ENCODE measurements at regions not wholly inside any gene's neighbourhood (a gene's known extent, or its start where the extent isn't known, plus 50 kb on each side); places are given as distances from the start of the nearest gene placed in this dataset.
"Not testable (repeated sequence)": the region's sequence is repeated elsewhere in the genome, so short reads cannot be mapped to it uniquely, and the experiment has no call there.

- Histone ChIP-seq H2AFZ (ENCODE audit: insufficient read depth, low read length, poor library complexity) (no peak overlapping the region), H3K18ac (ENCODE audit: low read length) (no peak overlapping the region), H4K12ac (ENCODE audit: low read depth, low read length) (no peak overlapping the region), H3K27ac (ENCODE audit: low read depth, low read length) (no peak overlapping the region), H3K23ac (ENCODE audit: low read length) (no peak overlapping the region), H3K4me3 (ENCODE audit: low read depth, low read length) (no peak overlapping the region), H3K27me3 (ENCODE audit: insufficient read depth, low read length) (no peaks in the 10 kb centered on the region), H3K79me2 (ENCODE audit: control insufficient read depth, insufficient read depth, low read length, poor library complexity) (no peaks in the 10 kb centered on the region), H3K4me1 (ENCODE audit: control insufficient read depth in 1 of 2, insufficient read depth in 2 of 2, low read length in 2 of 2) (no peaks in the 10 kb centered on the region), H4K91ac (ENCODE audit: low read depth, low read length) (no peak overlapping the region), H3K14ac (ENCODE audit: low read length) (no peak overlapping the region), H2BK12ac (ENCODE audit: low read length) (no peak overlapping the region), H3K36me3 (ENCODE audit: control insufficient read depth in 1 of 2, insufficient read depth in 2 of 2, low read length in 2 of 2) (no peaks in the 10 kb centered on the region), H3K9ac (ENCODE audit: low read length) (no peak overlapping the region), H2BK120ac (ENCODE audit: insufficient read depth, low read length, poor library complexity) (no peak overlapping the region), H3K4me2 (ENCODE audit: low read length) (no peak overlapping the region), H3K79me1 (ENCODE audit: low read length) (no peaks in the 10 kb centered on the region), H2AK5ac (ENCODE audit: low read length) (no peak overlapping the region), H3K9me3 (ENCODE audit: insufficient read depth, low read depth, low read length) (peaks cover 12% of the 10 kb centered on the region), H3K4ac (ENCODE audit: low read depth, low read length) (no peak overlapping the region), H4K8ac (ENCODE audit: low read depth, low read length) (no peak overlapping the region), H2BK5ac (ENCODE audit: low read depth, low read length, poor library complexity) (no peak overlapping the region)
- DNase-seq: no peak
- no CpG with 5 or more reads among the region's 12 CpGs for WGBS (ENCODE audit: extremely low coverage, insufficient coverage, insufficient read length)
Observed at GRCh38 chr4:3629665-3630064, 97.4 kb upstream of the LRPAP1 start.

DNA sequence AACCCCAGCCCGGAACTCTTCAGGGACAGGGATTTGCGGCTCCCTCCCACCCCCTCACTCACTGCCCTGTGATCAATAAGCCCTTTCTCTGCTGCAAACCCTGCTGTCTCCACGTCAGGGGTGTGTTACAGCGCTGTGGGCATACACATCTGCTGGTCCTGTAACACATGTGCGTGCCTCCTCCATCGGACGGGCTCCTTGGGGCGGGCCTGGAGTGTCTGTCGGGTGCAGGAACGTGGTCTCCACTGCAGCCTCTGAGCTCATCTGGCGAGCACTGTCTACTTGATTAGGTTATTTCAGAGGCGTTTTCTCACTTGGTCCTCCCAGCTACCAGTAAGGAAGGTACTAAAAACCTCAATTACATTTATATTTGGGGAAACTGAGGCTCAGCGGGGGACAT lies 97.0 kb upstream of the LRPAP1 start:
- H2AK5ac ChIP-seq (ENCODE audit: low read length); H4K12ac ChIP-seq (ENCODE audit: low read depth, low read length); H3K23ac ChIP-seq (ENCODE audit: low read length); H4K8ac ChIP-seq (ENCODE audit: low read depth, low read length); H3K9ac ChIP-seq (ENCODE audit: low read length); H3K27ac ChIP-seq (ENCODE audit: low read depth, low read length); H3K4me3 ChIP-seq (ENCODE audit: low read depth, low read length); H3K4me2 ChIP-seq (ENCODE audit: low read length); H3K14ac ChIP-seq (ENCODE audit: low read length); H2BK120ac ChIP-seq (ENCODE audit: insufficient read depth, low read length, poor library complexity); H3K4me1 ChIP-seq (ENCODE audit: control insufficient read depth in 1 of 2, insufficient read depth in 2 of 2, low read length in 2 of 2); DNase-seq; H3K27me3 ChIP-seq (ENCODE audit: insufficient read depth, low read length); H3K79me2 ChIP-seq (ENCODE audit: control insufficient read depth, insufficient read depth, low read length, poor library complexity); H2BK5ac ChIP-seq (ENCODE audit: low read depth, low read length, poor library complexity); H4K91ac ChIP-seq (ENCODE audit: low read depth, low read length); H2AFZ ChIP-seq (ENCODE audit: insufficient read depth, low read length, poor library complexity); H2BK12ac ChIP-seq (ENCODE audit: low read length); H3K18ac ChIP-seq (ENCODE audit: low read length); H3K79me1 ChIP-seq (ENCODE audit: low read length); H3K36me3 ChIP-seq (ENCODE audit: control insufficient read depth in 1 of 2, insufficient read depth in 2 of 2, low read length in 2 of 2); H3K4ac ChIP-seq (ENCODE audit: low read depth, low read length): not testable (repeated sequence)
- no CpG with 5 or more reads among the region's 13 CpGs for WGBS (ENCODE audit: extremely low coverage, insufficient coverage, insufficient read length)
- peaks cover 12% of the 10 kb centered on the region for H3K9me3 ChIP-seq (ENCODE audit: insufficient read depth, low read depth, low read length)

DNA sequence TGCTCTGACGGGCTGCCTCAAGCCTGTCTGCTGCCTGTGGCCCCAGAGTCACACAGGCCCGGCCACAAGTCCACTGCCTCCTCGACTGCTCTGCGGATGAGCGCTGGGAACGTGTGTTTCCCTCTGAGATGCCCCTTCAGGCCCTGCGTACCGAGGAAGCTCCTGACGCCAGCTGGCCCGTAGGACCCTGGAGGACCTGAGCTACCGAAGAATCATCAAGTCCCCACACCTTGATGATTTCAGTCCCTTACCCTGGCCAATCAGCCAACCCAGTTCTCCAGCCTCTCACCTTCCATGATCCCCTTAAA lies 96.6 kb upstream of the LRPAP1 start:
- Histone ChIP-seq H3K4ac (ENCODE audit: low read depth, low read length) (no peak overlapping the region), H3K9me3 (ENCODE audit: insufficient read depth, low read depth, low read length) (peaks cover 12% of the 10 kb centered on the region), H4K12ac (ENCODE audit: low read depth, low read length) (no peak overlapping the region), H3K36me3 (ENCODE audit: control insufficient read depth in 1 of 2, insufficient read depth in 2 of 2, low read length in 2 of 2) (no peaks in the 10 kb centered on the region), H3K4me2 (ENCODE audit: low read length) (no peak overlapping the region), H3K14ac (ENCODE audit: low read length) (no peak overlapping the region), H3K4me3 (ENCODE audit: low read depth, low read length) (no peak overlapping the region), H3K27ac (ENCODE audit: low read depth, low read length) (no peak overlapping the region), H4K8ac (ENCODE audit: low read depth, low read length) (no peak overlapping the region), H3K18ac (ENCODE audit: low read length) (no peak overlapping the region), H2AFZ (ENCODE audit: insufficient read depth, low read length, poor library complexity) (no peak overlapping the region), H4K91ac (ENCODE audit: low read depth, low read length) (no peak overlapping the region), H3K27me3 (ENCODE audit: insufficient read depth, low read length) (no peaks in the 10 kb centered on the region), H2AK5ac (ENCODE audit: low read length) (no peak overlapping the region), H2BK12ac (ENCODE audit: low read length) (no peak overlapping the region), H3K9ac (ENCODE audit: low read length) (no peak overlapping the region), H2BK120ac (ENCODE audit: insufficient read depth, low read length, poor library complexity) (no peak overlapping the region), H3K23ac (ENCODE audit: low read length) (no peak overlapping the region), H3K79me2 (ENCODE audit: control insufficient read depth, insufficient read depth, low read length, poor library complexity) (no peaks in the 10 kb centered on the region), H3K79me1 (ENCODE audit: low read length) (no peaks in the 10 kb centered on the region), H3K4me1 (ENCODE audit: control insufficient read depth in 1 of 2, insufficient read depth in 2 of 2, low read length in 2 of 2) (no peaks in the 10 kb centered on the region), H2BK5ac (ENCODE audit: low read depth, low read length, poor library complexity) (no peak overlapping the region)
- WGBS (ENCODE audit: extremely low coverage, insufficient coverage, insufficient read length): no CpG with 5 or more reads among the region's 11 CpGs
- no peak for DNase-seq

- not testable (repeated sequence) for H2AK5ac ChIP-seq (ENCODE audit: low read length); H3K79me2 ChIP-seq (ENCODE audit: control insufficient read depth, insufficient read depth, low read length, poor library complexity); H3K4me3 ChIP-seq (ENCODE audit: low read depth, low read length); H4K12ac ChIP-seq (ENCODE audit: low read depth, low read length); H3K27ac ChIP-seq (ENCODE audit: low read depth, low read length); H3K27me3 ChIP-seq (ENCODE audit: insufficient read depth, low read length); H3K18ac ChIP-seq (ENCODE audit: low read length); H3K4me2 ChIP-seq (ENCODE audit: low read length); H4K91ac ChIP-seq (ENCODE audit: low read depth, low read length); H2AFZ ChIP-seq (ENCODE audit: insufficient read depth, low read length, poor library complexity); H4K8ac ChIP-seq (ENCODE audit: low read depth, low read length); H3K79me1 ChIP-seq (ENCODE audit: low read length); H3K36me3 ChIP-seq (ENCODE audit: control insufficient read depth in 1 of 2, insufficient read depth in 2 of 2, low read length in 2 of 2); H3K23ac ChIP-seq (ENCODE audit: low read length); H2BK5ac ChIP-seq (ENCODE audit: low read depth, low read length, poor library complexity); H2BK12ac ChIP-seq (ENCODE audit: low read length); H3K14ac ChIP-seq (ENCODE audit: low read length); H3K4ac ChIP-seq (ENCODE audit: low read depth, low read length); H3K4me1 ChIP-seq (ENCODE audit: control insufficient read depth in 1 of 2, insufficient read depth in 2 of 2, low read length in 2 of 2); H2BK120ac ChIP-seq (ENCODE audit: insufficient read depth, low read length, poor library complexity); H3K9ac ChIP-seq (ENCODE audit: low read length); DNase-seq
- WGBS (ENCODE audit: extremely low coverage, insufficient coverage, insufficient read length): no CpG with 5 or more reads among the region's 29 CpGs
- H3K9me3 ChIP-seq (ENCODE audit: insufficient read depth, low read depth, low read length): peaks cover 12% of the 10 kb centered on the region
Observed at GRCh38 chr4:3627967-3628867, 96.0 kb upstream of the LRPAP1 start.

Measured in trophoblast cell (in vitro differentiated cells and primary cell).